D721Med (cell line): ENCODE measurements at regions not wholly inside any gene's neighbourhood (a gene's known extent, or its start where the extent isn't known, plus 50 kb on each side); places are given as distances from the start of the nearest gene placed in this dataset.
A peak's percentile ranks its signal among the peaks of the same experiment; 100 is the strongest.

ENCODE experiments used
- DNase-seq: peaks from one replicate; pipeline ENCODE4 v3.0.0; 2011; ENCODE audit warnings: low spot score; ENCODE audit not compliant: insufficient read length
- FAIRE-seq: peaks from 2 replicates; lab custom pipeline; 2011; peaks lifted over from hg19 to GRCh38; lab: Jason Lieb, UNC
- TF ChIP-seq, protein P1 (sequence below): IDR thresholded peaks from 2 replicates; pipeline ENCODE4 v1.5.1; 2012; ENCODE audit warnings: mild to moderate bottlenecking, control low read depth; ENCODE audit not compliant: insufficient read depth; ENCODE audit errors: missing control alignments

DNA sequence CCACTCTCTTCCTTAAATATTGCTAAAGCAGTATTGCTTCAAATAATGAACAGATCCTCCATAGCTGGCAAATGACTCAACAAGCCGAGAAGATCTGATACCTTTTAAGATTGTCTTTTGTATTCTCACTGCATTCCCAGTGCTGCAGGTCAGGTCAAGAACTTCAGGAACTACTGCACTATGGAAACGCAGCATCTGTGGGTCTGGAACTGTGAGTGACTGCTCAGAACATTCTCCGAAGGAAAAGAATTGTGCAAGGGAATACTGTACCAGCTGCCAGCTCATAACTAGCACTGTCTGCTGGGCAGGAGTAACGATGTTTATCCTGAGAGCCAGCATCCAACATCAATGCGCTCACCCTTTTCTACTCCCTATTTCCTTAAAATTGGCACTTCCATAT is 348.0 kb upstream of the SOX5 start:
- DNase-seq (no peak), FAIRE-seq (peak; percentile 51)
- TF ChIP-seq, protein P1, sequence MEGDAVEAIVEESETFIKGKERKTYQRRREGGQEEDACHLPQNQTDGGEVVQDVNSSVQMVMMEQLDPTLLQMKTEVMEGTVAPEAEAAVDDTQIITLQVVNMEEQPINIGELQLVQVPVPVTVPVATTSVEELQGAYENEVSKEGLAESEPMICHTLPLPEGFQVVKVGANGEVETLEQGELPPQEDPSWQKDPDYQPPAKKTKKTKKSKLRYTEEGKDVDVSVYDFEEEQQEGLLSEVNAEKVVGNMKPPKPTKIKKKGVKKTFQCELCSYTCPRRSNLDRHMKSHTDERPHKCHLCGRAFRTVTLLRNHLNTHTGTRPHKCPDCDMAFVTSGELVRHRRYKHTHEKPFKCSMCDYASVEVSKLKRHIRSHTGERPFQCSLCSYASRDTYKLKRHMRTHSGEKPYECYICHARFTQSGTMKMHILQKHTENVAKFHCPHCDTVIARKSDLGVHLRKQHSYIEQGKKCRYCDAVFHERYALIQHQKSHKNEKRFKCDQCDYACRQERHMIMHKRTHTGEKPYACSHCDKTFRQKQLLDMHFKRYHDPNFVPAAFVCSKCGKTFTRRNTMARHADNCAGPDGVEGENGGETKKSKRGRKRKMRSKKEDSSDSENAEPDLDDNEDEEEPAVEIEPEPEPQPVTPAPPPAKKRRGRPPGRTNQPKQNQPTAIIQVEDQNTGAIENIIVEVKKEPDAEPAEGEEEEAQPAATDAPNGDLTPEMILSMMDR = no peak

DNA sequence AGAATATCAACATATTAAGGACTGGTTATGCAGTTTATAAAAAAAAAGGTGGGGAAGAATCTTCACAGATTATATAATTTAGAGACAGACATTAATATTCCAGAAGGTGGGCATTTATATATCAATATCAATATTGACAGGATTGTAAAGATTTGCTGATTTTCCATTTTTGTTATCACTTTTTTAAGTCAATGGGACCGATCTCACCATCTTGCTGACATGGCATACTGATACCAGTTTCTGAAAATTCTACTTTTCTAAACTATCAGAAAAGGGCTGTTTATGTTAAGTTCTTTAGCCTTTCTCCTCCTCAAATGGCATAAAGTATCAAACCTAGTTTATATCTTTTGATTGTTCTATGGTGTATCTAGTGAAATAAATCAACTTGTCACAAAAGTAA is 344.1 kb upstream of the SOX5 start:
- FAIRE-seq = no peak
- TF ChIP-seq, protein P1 = no peak
- DNase-seq = no peak

GRCh38 chr12:24287963-24288362 is 338.5 kb upstream of the SOX5 start:
- no peak for DNase-seq
- FAIRE-seq = peak; percentile 77
- TF ChIP-seq, protein P1 = peak; percentile 20

- FAIRE-seq (no peak), DNase-seq (no peak)
- TF ChIP-seq, protein P1 = no peak
Measured at GRCh38 chr12:24285448-24285847, 336.0 kb upstream of the SOX5 start.

DNA sequence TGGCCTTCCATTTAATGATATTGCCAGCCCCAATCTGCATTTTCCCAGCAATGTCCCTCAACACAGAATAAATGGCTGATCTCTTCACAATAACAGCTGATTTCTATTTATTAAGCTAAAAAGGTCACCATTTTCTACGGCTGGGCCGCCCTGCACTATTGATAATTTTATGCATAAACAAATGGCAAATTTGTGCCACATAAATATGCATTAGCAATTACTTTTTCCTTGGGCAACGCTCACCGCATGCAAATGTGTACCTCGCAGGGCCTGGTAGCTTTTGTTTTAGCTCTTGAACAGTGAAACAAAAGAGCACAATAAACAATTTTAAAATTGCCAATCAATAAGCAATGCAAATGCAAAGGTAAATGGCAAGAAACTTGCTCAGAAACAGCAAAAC is 331.9 kb upstream of the SOX5 start:
- DNase-seq = no peak
- TF ChIP-seq, protein P1 = no peak
- no peak for FAIRE-seq

DNA sequence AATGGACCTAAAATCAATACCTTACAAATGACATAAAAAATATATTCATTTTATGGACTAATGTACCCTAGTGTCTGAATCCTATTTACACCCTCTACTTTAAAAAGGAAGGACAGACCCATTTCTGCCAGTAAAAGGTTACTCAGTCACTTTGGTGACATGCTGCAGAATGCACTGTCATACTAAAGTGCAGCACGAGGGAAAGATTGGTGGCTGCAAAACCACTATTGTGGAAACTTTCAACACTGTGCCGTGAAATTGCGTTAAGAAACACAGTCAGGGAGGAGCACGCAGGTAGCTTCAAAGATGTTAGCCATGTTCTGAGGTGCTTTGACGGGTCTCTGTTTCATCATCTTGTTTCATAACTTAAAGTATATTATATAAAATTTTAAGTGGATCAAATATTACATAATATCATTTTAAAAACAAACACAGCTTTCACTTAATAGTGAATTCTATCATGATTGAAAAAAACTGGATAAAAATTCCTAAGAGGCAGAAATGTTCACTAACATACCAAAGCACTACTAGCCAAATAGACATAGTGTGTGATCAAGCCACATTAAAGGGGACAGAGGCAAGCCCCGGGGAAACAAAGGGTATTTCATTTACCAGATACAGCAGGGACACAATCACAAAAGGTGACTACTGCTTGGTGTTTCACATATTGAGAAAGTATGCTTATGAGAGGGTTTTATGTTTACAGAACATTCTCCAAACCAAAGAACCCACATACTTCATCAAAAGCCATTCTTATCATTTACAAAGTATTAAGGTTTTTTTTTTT is 330.8 kb upstream of the SOX5 start:
- TF ChIP-seq, protein P1 = no peak
- no peak for FAIRE-seq
- no peak for DNase-seq

GRCh38 chr12:24278832-24279231 is 329.4 kb upstream of the SOX5 start:
- FAIRE-seq (no peak), DNase-seq (no peak)
- TF ChIP-seq, protein P1 = no peak
